ENCODE measurements at regions not wholly inside any gene's neighbourhood (a gene's known extent, or its start where the extent isn't known, plus 50 kb on each side); places are given as distances from the start of the nearest gene placed in this dataset.

GRCh38 chr4:123144616-123145015 lies 222.2 kb upstream of the NUDT6 start:
- Histone ChIP-seq H4K20me1 (ENCODE audit: control insufficient read depth, insufficient read depth, low read depth, low read length) (no peaks in the 10 kb centered on the region), H3K9me2 (replicated peaks; ENCODE audit: control insufficient read depth, low read length) (no peaks in the 10 kb centered on the region), H3K4me2 (ENCODE audit: low read length) (no peak overlapping the region), H3K4me3 (ENCODE audit: low read length) (no peak overlapping the region), H3K36me3 (ENCODE audit: control insufficient read depth, low read length) (no peaks in the 10 kb centered on the region), H3K27me3 (ENCODE audit: control insufficient read depth, low read length) (no peaks in the 10 kb centered on the region), H3K4me1 (ENCODE audit: control insufficient read depth, low read length) (no peaks in the 10 kb centered on the region), H3K27ac (ENCODE audit: low read depth, low read length) (no peak overlapping the region), H3K79me2 (ENCODE audit: control insufficient read depth, low read length) (no peaks in the 10 kb centered on the region), H3F3A (ENCODE audit: control insufficient read depth, insufficient read depth) (no peaks in the 10 kb centered on the region), H3K9me3 (ENCODE audit: control insufficient read depth, insufficient read depth, low read length) (no peaks in the 10 kb centered on the region)
- TF ChIP-seq EZH2phosphoT487 (IDR thresholded peaks at IDR 0.05; ENCODE audit: borderline replicate concordance, low read length): no peak
- TF ChIP-seq CTCF (IDR thresholded peaks at IDR 0.05; ENCODE audit: low read depth, low read length, poor library complexity, severe bottlenecking): no peak

DNA sequence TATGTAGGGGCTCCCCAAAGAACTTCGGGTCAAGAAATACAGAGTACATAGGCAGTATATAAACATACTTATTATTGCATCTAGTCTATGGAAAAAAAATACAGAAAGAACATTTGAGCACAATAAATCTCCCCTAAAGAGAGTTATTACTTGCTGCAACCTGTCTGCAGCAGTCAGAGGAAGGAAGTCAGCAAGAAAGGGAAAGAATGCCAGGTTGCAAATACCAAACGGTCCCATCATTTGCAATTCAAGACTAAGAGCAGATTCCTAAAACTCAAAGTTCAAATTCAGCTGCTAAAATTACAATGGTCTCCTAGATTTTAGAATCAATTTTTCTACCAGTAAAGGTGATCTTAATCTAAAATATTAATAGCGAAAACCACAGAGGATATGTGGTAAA lies 236.2 kb upstream of the NUDT6 start:
- no peaks in the 10 kb centered on the region for H3K9me2 ChIP-seq (replicated peaks; ENCODE audit: control insufficient read depth, low read length)
- H3F3A ChIP-seq (ENCODE audit: control insufficient read depth, insufficient read depth): no peaks in the 10 kb centered on the region
- no peak overlapping the region for H3K27ac ChIP-seq (ENCODE audit: low read depth, low read length)
- no peaks in the 10 kb centered on the region for H3K27me3 ChIP-seq (ENCODE audit: control insufficient read depth, low read length)
- H3K79me2 ChIP-seq (ENCODE audit: control insufficient read depth, low read length): no peaks in the 10 kb centered on the region
- H3K4me2 ChIP-seq (ENCODE audit: low read length): no peak overlapping the region
- H3K4me3 ChIP-seq (ENCODE audit: low read length): no peak overlapping the region
- H3K36me3 ChIP-seq (ENCODE audit: control insufficient read depth, low read length): no peaks in the 10 kb centered on the region
- no peaks in the 10 kb centered on the region for H3K4me1 ChIP-seq (ENCODE audit: control insufficient read depth, low read length)
- TF ChIP-seq CTCF (IDR thresholded peaks at IDR 0.05; ENCODE audit: low read depth, low read length, poor library complexity, severe bottlenecking): no peak
- TF ChIP-seq EZH2phosphoT487 (IDR thresholded peaks at IDR 0.05; ENCODE audit: borderline replicate concordance, low read length): no peak
- H3K9me3 ChIP-seq (ENCODE audit: control insufficient read depth, insufficient read depth, low read length): no peaks in the 10 kb centered on the region
- H4K20me1 ChIP-seq (ENCODE audit: control insufficient read depth, insufficient read depth, low read depth, low read length): no peaks in the 10 kb centered on the region

GRCh38 chr4:123159479-123159878 lies 237.1 kb upstream of the NUDT6 start:
- Histone ChIP-seq H3K9me2 (replicated peaks; ENCODE audit: control insufficient read depth, low read length) (no peaks in the 10 kb centered on the region), H3K4me1 (ENCODE audit: control insufficient read depth, low read length) (no peaks in the 10 kb centered on the region), H3F3A (ENCODE audit: control insufficient read depth, insufficient read depth) (no peaks in the 10 kb centered on the region), H4K20me1 (ENCODE audit: control insufficient read depth, insufficient read depth, low read depth, low read length) (no peaks in the 10 kb centered on the region), H3K4me2 (ENCODE audit: low read length) (no peak overlapping the region), H3K4me3 (ENCODE audit: low read length) (no peak overlapping the region), H3K79me2 (ENCODE audit: control insufficient read depth, low read length) (no peaks in the 10 kb centered on the region), H3K9me3 (ENCODE audit: control insufficient read depth, insufficient read depth, low read length) (no peaks in the 10 kb centered on the region), H3K36me3 (ENCODE audit: control insufficient read depth, low read length) (no peaks in the 10 kb centered on the region), H3K27me3 (ENCODE audit: control insufficient read depth, low read length) (no peaks in the 10 kb centered on the region), H3K27ac (ENCODE audit: low read depth, low read length) (no peak overlapping the region)
- TF ChIP-seq EZH2phosphoT487 (IDR thresholded peaks at IDR 0.05; ENCODE audit: borderline replicate concordance, low read length) (no peak), CTCF (IDR thresholded peaks at IDR 0.05; ENCODE audit: low read depth, low read length, poor library complexity, severe bottlenecking) (no peak)

GRCh38 chr4:123162859-123163258 lies 233.7 kb upstream of the SPRY1 start:
- Histone ChIP-seq H3K4me2 (ENCODE audit: low read length) (no peak overlapping the region), H3K79me2 (ENCODE audit: control insufficient read depth, low read length) (no peaks in the 10 kb centered on the region), H3K9me3 (ENCODE audit: control insufficient read depth, insufficient read depth, low read length) (no peaks in the 10 kb centered on the region), H3K36me3 (ENCODE audit: control insufficient read depth, low read length) (no peaks in the 10 kb centered on the region), H3K27ac (ENCODE audit: low read depth, low read length) (no peak overlapping the region), H3K9me2 (replicated peaks; ENCODE audit: control insufficient read depth, low read length) (no peaks in the 10 kb centered on the region), H4K20me1 (ENCODE audit: control insufficient read depth, insufficient read depth, low read depth, low read length) (no peaks in the 10 kb centered on the region), H3F3A (ENCODE audit: control insufficient read depth, insufficient read depth) (no peaks in the 10 kb centered on the region), H3K4me3 (ENCODE audit: low read length) (no peak overlapping the region), H3K4me1 (ENCODE audit: control insufficient read depth, low read length) (no peaks in the 10 kb centered on the region), H3K27me3 (ENCODE audit: control insufficient read depth, low read length) (no peaks in the 10 kb centered on the region)
- no peak for TF ChIP-seq EZH2phosphoT487 (IDR thresholded peaks at IDR 0.05; ENCODE audit: borderline replicate concordance, low read length)
- no peak for TF ChIP-seq CTCF (IDR thresholded peaks at IDR 0.05; ENCODE audit: low read depth, low read length, poor library complexity, severe bottlenecking)
